A549 (cell line): ENCODE measurements at regions not wholly inside any gene's neighbourhood (a gene's known extent, or its start where the extent isn't known, plus 50 kb on each side); places are given as distances from the start of the nearest gene placed in this dataset.

ENCODE experiments used
- RAD21 ChIP-seq, 2 experiments: fragments of >200 bp in 1 of 2; sonication (Bioruptor Twin) in 1 of 2; formaldehyde crosslinking in 1 of 2; IDR thresholded peaks in 1 of 2; conservative IDR thresholded peaks in 1 of 2; 2 replicates in 1 of 2; 3 replicates in 1 of 2; pipeline ENCODE4 v1.6.1; 2012 to 2018; ENCODE audit warnings: inconsistent platforms in 1 of 2
- TF ChIP-seq, protein P1 (sequence below): fragments of >200 bp; sonication (Bioruptor Twin); formaldehyde crosslinking; IDR thresholded peaks from 3 replicates; pipeline ENCODE4 v1.5.1; 2016

DNA sequence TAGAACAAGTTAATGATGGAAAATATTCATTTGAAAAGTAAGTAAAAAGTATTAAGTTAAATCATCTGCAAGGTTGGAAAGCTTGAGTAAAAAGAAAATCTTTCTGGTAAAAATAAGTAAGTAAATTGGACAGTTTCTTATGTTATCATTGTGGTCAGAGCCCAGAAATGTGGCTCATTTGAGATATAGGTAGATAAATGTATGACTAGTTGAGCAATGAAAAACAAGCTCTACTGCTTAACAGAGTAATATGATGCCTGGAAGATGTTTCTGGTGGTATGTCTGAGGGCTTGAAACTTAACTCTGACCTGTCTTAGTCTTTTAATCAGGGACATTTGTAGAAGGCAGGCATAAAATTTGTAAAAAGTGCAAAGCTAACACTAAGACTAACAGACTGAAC, 444.0 kb downstream of the MFSD1 start:
- TF ChIP-seq, protein P1, sequence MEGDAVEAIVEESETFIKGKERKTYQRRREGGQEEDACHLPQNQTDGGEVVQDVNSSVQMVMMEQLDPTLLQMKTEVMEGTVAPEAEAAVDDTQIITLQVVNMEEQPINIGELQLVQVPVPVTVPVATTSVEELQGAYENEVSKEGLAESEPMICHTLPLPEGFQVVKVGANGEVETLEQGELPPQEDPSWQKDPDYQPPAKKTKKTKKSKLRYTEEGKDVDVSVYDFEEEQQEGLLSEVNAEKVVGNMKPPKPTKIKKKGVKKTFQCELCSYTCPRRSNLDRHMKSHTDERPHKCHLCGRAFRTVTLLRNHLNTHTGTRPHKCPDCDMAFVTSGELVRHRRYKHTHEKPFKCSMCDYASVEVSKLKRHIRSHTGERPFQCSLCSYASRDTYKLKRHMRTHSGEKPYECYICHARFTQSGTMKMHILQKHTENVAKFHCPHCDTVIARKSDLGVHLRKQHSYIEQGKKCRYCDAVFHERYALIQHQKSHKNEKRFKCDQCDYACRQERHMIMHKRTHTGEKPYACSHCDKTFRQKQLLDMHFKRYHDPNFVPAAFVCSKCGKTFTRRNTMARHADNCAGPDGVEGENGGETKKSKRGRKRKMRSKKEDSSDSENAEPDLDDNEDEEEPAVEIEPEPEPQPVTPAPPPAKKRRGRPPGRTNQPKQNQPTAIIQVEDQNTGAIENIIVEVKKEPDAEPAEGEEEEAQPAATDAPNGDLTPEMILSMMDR: no peak
- no peak for TF ChIP-seq RAD21 (conservative IDR thresholded peaks at IDR 0.05 in 1 of 2, IDR thresholded peaks at IDR 0.05 in 1 of 2)
